ENCODE measurements at regions not wholly inside any gene's neighbourhood (a gene's known extent, or its start where the extent isn't known, plus 50 kb on each side); places are given as distances from the start of the nearest gene placed in this dataset.
A peak's percentile ranks its signal among the peaks of the same experiment; 100 is the strongest.

DNA sequence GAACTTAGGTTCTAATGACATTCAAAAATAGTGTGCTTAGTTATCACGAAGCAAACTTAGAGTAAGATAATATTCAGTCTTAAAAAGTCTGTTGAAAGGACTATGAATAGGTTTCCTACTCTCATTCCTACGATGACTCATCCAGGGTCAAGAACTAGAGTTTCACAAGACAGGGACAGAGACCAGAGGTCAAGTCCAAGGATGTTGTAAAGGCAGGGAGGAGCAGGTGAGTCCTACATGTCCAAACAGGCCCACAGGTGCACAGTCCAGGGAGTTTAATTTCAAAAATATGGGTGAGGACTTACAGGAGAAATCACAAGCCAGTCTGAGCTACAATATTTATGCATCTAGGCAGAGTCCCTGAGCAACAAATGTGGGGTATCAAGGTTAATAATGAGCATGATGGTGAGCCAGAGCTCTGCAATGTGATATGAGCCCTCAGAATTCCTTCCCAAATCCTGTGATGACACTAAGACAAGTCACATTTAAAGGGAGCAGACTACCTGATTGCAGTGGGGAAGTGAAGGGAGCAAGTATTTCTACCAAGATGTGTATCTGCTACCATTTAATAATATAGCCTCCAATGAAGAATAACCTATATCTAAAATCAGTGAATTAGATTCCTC is 100.0 kb upstream of the NRIP1 start (continued):
- no peak for TF ChIP-seq ZNF350 (CRISPR knock-in tag; IDR thresholded peaks at IDR 0.05; ENCODE audit: borderline replicate concordance, low read depth)
- TF ChIP-seq ZNF251 (CRISPR knock-in tag; IDR thresholded peaks at IDR 0.05): no peak
- TF ChIP-seq NCOA2 (CRISPR knock-in tag; IDR thresholded peaks at IDR 0.05): peak; percentile 57; the same call in 1 of the 2 replicates
- no peak for TF ChIP-seq ZSCAN21 (CRISPR knock-in tag; IDR thresholded peaks at IDR 0.05; ENCODE audit: borderline replicate concordance)
- no peak for TF ChIP-seq ZNF101 (CRISPR knock-in tag; IDR thresholded peaks at IDR 0.05; ENCODE audit: borderline replicate concordance, low read depth)
- peak; percentile 90 for TF ChIP-seq ATF3 (CRISPR knock-in tag; IDR thresholded peaks at IDR 0.05)
- no peak for TF ChIP-seq PITX1 (CRISPR knock-in tag; IDR thresholded peaks at IDR 0.05)
- no peak for TF ChIP-seq ZKSCAN8 (CRISPR knock-in tag; IDR thresholded peaks at IDR 0.05; ENCODE audit: borderline replicate concordance)
- no peak for TF ChIP-seq PHB2 (IDR thresholded peaks at IDR 0.05; ENCODE audit: partially characterized antibody)
- no peak for TF ChIP-seq GZF1 (CRISPR knock-in tag; IDR thresholded peaks at IDR 0.05)
- peak; percentile 93 for TF ChIP-seq TRIM24 (CRISPR knock-in tag; IDR thresholded peaks at IDR 0.05)
- no peak for TF ChIP-seq SOX13 (IDR thresholded peaks at IDR 0.05)
- TF ChIP-seq SOX13 (CRISPR knock-in tag; conservative IDR thresholded peaks at IDR 0.05 in 1 of 2, IDR thresholded peaks at IDR 0.05 in 1 of 2): no peak; a peak in 1 of 4 replicates
- TF ChIP-seq GMEB2 (CRISPR knock-in tag; IDR thresholded peaks at IDR 0.05; ENCODE audit: low read depth): no peak
- TF ChIP-seq PRPF4 (IDR thresholded peaks at IDR 0.05; ENCODE audit: low read depth, low read length, poor library complexity, severe bottlenecking): no peak
- TF ChIP-seq, protein P1, sequence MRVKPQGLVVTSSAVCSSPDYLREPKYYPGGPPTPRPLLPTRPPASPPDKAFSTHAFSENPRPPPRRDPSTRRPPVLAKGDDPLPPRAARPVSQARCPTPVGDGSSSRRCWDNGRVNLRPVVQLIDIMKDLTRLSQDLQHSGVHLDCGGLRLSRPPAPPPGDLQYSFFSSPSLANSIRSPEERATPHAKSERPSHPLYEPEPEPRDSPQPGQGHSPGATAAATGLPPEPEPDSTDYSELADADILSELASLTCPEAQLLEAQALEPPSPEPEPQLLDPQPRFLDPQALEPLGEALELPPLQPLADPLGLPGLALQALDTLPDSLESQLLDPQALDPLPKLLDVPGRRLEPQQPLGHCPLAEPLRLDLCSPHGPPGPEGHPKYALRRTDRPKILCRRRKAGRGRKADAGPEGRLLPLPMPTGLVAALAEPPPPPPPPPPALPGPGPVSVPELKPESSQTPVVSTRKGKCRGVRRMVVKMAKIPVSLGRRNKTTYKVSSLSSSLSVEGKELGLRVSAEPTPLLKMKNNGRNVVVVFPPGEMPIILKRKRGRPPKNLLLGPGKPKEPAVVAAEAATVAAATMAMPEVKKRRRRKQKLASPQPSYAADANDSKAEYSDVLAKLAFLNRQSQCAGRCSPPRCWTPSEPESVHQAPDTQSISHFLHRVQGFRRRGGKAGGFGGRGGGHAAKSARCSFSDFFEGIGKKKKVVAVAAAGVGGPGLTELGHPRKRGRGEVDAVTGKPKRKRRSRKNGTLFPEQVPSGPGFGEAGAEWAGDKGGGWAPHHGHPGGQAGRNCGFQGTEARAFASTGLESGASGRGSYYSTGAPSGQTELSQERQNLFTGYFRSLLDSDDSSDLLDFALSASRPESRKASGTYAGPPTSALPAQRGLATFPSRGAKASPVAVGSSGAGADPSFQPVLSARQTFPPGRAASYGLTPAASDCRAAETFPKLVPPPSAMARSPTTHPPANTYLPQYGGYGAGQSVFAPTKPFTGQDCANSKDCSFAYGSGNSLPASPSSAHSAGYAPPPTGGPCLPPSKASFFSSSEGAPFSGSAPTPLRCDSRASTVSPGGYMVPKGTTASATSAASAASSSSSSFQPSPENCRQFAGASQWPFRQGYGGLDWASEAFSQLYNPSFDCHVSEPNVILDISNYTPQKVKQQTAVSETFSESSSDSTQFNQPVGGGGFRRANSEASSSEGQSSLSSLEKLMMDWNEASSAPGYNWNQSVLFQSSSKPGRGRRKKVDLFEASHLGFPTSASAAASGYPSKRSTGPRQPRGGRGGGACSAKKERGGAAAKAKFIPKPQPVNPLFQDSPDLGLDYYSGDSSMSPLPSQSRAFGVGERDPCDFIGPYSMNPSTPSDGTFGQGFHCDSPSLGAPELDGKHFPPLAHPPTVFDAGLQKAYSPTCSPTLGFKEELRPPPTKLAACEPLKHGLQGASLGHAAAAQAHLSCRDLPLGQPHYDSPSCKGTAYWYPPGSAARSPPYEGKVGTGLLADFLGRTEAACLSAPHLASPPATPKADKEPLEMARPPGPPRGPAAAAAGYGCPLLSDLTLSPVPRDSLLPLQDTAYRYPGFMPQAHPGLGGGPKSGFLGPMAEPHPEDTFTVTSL (CRISPR knock-in tag; IDR thresholded peaks at IDR 0.05; ENCODE audit: borderline replicate concordance): peak; percentile 40; the same call in 1 of the 2 replicates
- no peak for TF ChIP-seq SRSF4 (IDR thresholded peaks at IDR 0.05; ENCODE audit: low read depth, low read length, poor library complexity, severe bottlenecking)
- no peak for TF ChIP-seq ISL2 (CRISPR knock-in tag; IDR thresholded peaks at IDR 0.05)
- TF ChIP-seq HNRNPLL (IDR thresholded peaks at IDR 0.05; ENCODE audit: low read depth, low read length, poor library complexity, severe bottlenecking): no peak
- peak; percentile 96 for TF ChIP-seq JUND (CRISPR knock-in tag; IDR thresholded peaks at IDR 0.05)
- no peak for TF ChIP-seq ZNF775 (CRISPR knock-in tag; IDR thresholded peaks at IDR 0.05; ENCODE audit: borderline replicate concordance)
- no peak for TF ChIP-seq NCOA1 (CRISPR knock-in tag; IDR thresholded peaks at IDR 0.05)
- no peak for TF ChIP-seq NCOA5 (CRISPR knock-in tag; IDR thresholded peaks at IDR 0.05)
- no peak for TF ChIP-seq ZNF225 (CRISPR knock-in tag; IDR thresholded peaks at IDR 0.05)
- peak; percentile 62; the same call in 1 of the 2 replicates for TF ChIP-seq CEBPG (CRISPR knock-in tag; IDR thresholded peaks at IDR 0.05)
